NCI-H2107 (cell line): ENCODE measurements at regions not wholly inside any gene's neighbourhood (a gene's known extent, or its start where the extent isn't known, plus 50 kb on each side); places are given as distances from the start of the nearest gene placed in this dataset.

Source experiments
- DNase-seq: peaks from one replicate; lab custom pipeline; 2025; lab: John Stamatoyannopoulos, UW

DNA sequence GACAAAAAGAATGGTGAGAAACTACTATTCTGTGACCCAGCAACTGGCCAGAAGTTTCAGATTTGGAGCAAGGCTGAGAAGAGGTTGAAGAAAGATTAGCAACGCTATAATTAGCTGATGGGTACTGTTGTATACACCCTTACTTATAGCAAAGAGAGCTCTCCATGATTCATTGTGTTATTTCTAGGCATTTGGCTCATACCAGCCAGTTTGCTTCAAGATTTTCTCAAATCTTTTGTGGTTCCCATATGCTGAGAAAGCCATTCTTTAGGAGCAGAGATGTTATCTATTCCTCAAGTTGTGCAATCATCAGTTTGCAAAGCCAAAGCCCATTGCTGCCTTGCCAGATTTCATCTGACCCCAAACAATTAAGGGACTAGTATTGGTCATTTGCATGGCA is 179.4 kb downstream of the ETS1 start:
- no peak for DNase-seq

DNA sequence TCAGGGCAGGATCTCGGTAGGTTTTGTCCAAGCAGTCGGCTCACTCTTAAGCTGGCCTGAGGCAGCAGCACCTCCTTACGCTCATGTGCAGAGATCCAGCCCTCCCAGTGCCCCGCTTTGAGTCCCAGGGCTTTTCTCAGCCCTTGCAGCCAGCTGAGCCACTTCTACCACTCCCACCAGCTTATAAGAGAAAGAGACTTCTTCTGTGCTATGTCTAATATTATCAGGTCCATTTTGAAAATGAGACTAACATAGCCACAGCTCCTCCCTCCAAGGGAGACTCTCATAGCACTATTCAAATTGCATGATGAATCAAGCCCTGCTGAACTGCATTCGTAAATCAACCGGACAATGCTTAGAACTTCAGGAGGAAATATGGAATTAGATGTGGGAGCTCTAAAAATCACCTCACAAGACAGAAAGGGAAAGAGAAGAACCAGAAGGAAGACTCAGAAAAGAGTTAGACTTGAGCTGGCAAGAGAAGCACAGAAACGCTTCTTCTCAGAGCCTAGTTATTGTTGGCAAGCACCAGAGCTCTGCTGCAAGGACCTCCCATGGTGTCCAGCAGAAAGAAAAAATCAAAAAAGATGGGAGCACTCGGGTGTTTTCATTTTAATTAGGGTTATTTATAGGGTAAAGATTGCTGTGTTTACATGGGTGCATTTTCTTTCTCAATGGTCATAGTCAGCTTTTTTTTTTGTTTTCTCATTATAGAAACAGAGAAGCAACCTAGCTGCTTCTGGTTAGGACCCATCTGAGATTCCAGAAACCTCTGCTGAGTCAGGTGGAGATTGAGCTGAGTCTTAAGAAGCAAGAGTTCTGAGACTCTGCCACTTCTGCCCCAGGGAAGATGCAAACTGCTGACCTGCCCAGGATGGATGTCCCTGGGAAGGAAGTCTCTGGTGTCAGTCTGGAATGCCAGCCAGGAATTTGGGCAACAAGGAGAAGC is 181.4 kb downstream of the ETS1 start:
- no peak for DNase-seq

- DNase-seq: no peak
Observed at GRCh38 chr11:128405112-128405511, 182.2 kb downstream of the ETS1 start.

DNA sequence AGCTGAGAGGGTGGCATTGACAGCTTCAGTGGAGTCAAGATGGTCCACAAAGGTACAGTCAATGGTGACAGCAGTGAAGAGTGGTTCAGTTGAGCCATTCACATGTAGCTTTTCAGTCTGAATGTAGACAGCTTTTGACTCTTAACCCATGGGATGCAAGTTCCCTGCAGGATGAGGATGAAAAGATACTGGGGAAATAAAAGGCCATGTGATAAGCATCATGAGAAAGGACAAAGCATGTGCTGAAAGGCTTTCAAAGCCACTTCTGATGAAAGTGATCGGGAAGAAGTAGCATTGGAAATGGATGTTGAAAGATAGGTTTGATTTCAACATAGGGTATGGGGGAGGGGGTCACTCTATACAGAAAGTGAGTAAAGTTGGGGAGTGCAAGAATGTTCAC is 182.9 kb downstream of the ETS1 start:
- DNase-seq: no peak

DNA sequence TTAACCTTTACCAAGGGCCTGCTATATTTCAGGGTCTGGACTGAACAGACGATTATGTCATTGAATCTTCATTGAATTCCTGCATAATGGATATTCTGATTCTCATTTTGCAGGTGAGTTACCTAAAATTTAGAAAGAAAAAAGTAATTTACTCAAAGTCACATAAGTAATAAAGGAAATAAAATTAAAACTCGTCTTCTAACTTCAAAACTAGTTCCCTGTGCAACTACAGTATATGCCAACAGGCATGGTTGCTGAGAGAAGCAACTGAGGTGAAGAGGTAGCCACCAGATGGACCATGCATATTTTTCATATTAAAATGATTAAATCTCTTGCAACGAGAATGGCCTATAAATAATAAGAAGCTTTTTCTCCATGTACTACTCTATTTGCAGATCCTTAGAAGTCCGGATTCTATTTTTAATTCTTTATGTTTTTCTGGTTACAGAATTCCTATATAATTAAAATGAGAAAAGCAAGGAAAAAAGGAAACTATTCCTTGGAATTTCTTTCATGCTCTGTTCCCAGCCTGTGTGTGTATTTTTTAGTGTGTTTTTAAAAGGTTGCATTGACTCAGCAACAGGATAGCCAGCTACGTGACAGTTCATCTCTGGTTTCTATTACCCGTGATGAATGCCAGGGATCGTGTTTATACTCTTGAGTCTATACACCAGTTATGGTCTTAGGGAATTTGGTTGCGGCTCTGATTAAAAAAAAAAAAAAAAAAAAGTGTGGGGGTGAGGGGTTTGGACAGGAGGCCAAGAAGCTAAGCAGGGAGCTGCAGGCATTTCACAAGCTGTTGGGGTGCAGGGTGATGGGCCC is 186.8 kb downstream of the ETS1 start:
- no peak for DNase-seq

DNA sequence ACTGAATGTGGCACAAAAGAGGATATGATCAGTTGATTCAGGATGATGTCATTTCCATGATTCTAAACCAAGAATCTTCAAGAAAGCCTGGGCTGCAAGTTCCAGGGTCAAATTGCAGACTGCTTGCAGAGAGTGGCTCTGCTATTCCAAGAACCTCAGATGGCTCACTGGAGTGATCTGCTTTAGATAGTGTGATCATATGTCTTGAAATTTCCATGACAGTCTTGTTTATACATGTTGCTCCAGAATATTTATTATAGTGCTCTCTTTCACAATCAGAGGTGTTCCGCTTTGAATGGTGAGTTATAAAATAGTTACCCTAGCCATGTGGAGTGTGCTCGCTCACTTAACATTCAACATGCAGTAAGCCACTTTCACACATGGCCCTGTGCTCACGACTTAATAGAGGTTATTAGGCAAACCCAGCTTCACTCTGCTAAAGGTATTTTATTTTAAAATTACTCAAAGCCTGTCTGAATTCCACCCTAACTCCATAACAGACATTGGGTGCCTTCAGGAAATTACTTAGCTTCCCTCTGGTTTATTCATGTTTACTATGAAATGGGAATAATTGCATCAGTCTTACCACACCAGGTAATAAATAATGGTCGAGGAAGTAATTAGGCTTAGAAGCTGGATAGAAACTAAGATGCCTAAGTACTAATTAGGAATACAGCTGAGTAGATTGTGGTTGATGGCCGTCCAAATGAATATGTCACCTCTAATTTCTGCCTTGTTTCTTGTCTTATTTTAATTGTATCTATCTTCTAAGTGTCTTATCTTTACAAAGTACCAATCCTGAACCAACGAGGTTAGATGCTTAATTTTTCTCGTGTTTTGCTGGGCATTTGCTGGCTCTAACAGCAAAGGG is 187.9 kb downstream of the ETS1 start:
- DNase-seq: no peak

- no peak for DNase-seq
Observed at GRCh38 chr11:128398517-128399250, 188.7 kb downstream of the ETS1 start.

DNA sequence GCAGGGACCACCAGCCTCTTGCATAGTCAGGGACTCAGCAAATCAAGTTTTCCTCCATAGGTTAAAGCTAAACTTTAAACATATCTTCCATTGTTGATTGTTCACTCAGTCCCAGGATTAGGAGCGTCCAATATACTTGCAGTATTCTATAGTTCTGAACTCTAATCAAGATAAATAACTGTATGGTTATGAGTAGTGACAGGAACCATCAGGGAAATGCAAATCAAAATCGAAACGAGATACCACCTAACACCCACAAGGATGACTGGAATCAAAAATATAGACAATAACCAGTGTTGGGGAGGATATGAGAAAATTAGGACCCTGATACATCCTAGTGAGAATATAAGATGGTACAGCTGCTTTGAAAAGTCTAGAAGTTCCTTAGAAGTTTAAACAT is 190.0 kb downstream of the ETS1 start:
- DNase-seq: no peak

DNA sequence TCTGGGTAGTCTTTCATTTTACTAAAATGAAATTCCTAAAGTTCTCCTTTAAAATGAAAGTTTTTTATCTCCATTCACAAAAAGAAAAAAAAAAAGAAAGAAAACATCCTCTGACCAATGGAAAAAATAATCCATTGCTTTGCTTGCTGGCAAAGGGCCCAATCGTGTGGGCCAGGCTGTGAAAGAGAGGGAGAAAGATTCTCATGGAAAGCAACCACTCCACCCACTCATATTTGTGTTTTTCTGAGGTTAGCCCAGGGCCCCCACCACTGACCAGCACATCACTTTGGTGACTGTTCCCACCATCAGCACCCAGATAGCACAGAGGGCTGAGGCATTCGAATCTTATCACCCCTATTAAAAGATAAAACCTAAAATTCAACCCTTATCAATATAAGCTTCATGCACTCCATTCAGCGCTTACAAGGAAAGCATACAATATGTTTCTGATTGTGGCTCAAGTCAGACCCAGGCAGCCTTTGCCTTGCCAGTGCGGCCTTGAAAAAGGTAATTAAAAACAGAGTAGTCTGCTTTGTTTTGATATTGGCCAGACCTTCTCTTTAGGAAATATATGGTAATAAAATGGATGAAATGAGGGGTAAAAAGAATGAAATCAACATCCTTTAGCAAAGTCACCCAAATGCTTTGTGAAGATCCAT is 192.8 kb downstream of the ETS1 start:
- DNase-seq: no peak

GRCh38 chr11:128392259-128392658 is 195.1 kb downstream of the ETS1 start:
- no peak for DNase-seq

DNA sequence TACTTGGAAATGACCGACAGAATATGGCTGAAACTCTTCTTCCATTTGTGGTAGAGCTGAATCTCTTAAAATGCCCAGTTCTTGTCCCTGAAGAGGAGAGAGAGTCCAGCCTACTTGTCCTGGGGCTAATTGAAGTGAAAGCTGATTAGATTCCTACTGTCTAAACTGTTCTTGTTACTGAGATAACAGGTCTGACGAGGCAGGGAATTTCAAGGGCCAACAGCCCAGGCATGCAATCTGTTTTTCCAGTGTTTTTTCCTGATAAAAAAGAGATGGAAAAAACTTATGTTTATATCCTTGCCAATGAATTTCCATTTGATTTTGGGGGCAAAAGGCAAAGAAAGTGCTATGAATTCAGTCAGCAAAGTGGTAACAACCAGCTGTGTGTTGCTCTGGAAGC is 195.5 kb downstream of the ETS1 start:
- no peak for DNase-seq

- no peak for DNase-seq
Observed at GRCh38 chr11:128390246-128390645, 197.1 kb downstream of the ETS1 start.

DNA sequence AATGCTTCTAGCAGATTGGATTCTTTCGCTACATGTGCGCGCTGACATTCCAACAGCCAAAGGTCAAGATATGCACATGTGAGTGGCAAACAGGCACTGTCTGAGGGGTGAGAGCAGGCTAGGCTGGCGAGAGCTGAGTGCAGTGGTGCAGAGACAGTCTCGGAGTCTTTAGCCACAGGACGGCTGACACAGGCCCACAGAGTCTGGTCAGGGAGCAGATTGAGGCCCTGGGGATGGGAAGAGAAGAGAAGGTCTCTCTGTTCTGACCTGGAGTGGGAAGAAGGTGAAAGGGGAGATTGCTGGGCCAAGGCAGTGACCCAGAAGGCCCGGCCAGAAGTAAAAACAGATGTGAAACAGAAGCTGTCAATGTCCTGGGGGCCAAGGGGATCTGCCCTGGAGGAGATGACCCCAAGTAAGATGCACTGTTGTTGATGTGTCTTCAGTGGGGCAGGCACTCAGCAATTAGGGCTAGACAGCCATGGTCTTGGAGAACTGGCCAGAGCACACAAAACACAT is 197.8 kb downstream of the ETS1 start:
- no peak for DNase-seq

GRCh38 chr11:128388206-128388815 is 199.0 kb downstream of the ETS1 start:
- no peak for DNase-seq

- no peak for DNase-seq
Observed at GRCh38 chr11:128379587-128380580, 207.5 kb downstream of the ETS1 start.

DNA sequence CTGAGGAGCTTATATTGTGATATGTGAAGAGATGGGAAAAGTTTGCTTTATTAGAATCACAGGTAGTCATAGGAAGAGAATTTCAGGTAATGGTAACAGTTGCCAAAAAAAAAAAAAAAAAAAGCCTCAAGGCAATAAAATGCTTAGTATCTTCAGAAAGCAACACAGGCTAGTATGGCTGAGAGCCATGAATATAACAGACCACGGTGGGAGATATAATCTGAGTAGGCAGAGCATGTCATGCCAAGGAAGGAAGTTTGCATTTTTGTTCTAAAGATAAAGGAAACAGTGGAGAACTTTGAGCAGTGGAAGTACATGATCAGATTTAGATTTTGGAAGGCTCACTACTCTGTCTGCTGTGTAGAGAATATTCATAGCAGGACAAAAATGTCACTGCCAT is 211.4 kb downstream of the ETS1 start:
- no peak for DNase-seq

GRCh38 chr11:128374026-128374425 is 213.3 kb downstream of the ETS1 start:
- DNase-seq: no peak

GRCh38 chr11:128372977-128373376 is 214.4 kb downstream of the ETS1 start:
- DNase-seq: no peak

DNA sequence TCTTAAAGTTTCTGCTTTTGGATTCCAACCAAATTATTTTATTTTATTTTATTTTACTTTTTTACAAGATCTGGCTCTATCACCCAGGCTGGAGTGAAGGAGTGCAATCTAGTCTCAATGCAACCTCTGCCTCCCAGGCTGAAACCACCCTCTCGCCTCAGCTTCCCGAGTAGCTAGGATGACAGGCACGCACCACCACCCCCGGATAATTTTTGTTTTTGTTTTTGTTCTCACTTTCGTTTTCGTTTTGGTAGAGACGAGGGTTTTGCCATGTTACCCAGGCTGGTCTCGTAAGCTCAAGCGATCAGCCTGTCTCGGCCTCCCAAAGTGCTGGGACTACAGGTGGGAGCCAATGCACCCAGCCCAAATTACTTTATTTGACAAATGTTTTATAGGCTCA is 219.8 kb downstream of the ETS1 start:
- DNase-seq: no peak
